COLO829 (cell line): ENCODE measurements at regions not wholly inside any gene's neighbourhood (a gene's known extent, or its start where the extent isn't known, plus 50 kb on each side); places are given as distances from the start of the nearest gene placed in this dataset.

ENCODE experiments used
- DNase-seq: peaks from one replicate; pipeline ENCODE4 v3.0.0; 2012; ENCODE audit warnings: low spot score

DNA sequence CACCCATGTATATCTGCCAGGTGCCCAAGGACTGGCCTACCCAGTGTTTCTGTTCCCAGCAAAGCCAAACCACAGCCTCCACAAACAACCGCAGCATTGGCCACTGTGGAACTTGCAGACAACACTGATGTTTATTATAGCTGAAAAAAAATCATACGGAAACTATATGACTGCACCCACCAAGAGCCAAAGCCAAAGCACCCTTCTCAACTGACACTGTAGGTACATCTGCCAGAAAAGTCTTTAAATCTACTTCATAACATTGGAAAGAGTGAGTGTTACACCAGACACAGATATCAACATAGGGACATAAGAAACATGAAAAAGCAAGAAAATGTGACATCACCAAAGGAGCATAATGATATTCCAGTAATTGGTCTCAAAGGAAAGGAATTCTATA lies 428.0 kb downstream of the PSAT1 start:
- no peak for DNase-seq

DNA sequence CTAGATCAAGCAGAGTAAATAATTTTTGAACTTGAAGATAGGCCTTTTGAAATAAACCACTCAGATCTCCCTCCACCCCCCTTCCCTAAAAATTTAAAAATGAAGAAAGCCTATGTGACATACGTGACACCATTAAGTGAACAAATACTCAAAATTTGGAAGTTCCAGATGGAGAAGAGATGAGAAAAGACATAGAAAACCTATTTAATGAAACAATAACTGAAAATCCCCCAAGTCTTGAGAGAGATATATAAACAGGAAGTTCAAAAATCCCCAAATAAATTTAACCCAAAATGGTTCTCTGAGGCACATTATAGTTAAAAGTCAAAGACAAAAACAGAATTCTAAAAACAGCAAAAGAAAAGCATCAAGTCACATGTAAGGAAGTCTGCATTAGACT lies 428.6 kb downstream of the PSAT1 start:
- DNase-seq, result no peak

DNA sequence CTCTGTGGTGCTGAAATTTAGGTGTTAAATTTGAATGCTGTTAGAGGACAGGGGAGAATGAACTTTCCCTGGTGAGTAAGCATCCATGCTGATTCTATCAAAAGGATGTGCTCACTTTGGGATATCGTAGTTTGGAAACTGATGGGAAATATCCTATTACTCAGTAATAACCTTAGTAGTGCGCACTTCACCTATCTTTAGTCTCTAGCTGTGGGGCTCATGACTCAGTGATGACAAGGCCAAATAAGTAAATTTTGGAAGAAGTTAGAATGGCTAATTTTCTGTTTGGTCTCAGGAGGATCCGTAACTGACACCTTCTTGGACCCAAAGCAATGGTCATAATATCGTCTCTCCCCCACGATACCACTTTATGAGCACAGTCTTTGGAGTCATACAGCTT lies 448.4 kb downstream of the PSAT1 start:
- DNase-seq, result no peak

DNA sequence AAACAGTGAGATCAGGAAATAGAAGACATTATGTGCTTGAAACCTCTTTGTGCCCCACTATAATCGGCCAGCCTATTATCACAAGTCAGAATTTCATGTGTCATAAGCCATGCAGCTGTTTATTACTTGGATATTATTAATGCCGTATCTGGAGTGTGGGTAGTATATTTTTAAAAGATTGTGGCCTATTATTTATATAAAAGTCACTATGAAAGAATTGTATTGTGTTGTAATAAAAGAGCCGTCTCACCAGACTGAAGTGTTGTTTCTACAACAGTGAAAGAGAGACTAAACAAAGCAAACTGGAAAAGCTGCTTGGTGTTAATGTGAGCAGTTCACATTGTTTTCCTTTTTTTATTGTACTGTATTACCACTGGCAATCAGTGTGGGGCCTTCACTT lies 449.1 kb downstream of the PSAT1 start:
- DNase-seq, result no peak

DNA sequence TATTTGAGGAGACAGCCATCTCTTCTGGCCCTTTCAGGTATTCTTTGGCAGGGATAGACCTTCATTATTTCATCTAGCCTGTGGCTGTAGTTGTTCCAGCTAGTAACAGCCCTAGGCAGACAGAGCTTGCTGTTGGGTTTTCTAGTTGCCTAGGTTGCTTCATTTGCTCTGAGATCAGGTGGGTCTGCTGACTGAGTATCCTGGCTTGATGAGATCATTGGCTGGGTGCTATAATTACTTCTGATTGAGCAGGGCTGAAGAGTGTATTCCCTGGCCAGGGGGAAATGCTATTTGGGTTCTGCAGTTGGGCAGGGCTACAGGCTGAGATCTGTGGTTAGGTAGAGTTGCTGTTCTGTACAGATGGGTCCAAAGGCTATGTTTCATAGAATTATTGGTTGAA lies 456.1 kb downstream of the PSAT1 start:
- no peak for DNase-seq

DNA sequence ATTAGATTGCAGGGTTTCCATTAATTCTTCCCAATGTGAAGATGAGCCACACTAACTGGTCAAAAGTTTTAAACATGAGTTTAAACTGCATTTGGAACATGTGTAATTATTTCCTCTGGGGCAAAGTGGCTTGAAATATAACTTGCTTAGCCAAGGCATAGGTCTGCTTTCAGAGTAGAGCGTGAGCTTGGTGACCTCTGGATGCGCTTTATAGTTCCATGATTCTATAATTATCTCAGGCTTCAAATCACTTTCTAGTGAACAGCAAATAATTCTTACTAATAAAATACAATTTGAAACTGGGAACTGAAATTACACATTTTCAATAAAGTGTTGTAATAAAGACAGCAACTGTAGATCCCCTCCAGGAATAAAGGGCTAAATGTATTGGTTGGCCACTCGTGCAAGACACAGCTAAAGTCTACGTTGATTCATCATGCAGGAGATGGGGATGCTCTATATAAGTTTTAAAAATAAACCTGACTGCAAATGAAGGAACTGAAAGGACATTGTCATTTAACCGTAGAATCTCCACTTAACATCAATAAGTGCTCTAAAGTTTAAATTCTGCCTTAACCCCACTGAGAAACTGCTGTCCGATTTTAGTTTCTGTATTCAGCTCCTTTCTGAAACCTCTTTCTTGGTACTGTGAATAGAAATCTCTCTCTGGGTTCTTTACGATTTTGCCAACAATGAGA lies 460.0 kb downstream of the PSAT1 start:
- no peak for DNase-seq

DNA sequence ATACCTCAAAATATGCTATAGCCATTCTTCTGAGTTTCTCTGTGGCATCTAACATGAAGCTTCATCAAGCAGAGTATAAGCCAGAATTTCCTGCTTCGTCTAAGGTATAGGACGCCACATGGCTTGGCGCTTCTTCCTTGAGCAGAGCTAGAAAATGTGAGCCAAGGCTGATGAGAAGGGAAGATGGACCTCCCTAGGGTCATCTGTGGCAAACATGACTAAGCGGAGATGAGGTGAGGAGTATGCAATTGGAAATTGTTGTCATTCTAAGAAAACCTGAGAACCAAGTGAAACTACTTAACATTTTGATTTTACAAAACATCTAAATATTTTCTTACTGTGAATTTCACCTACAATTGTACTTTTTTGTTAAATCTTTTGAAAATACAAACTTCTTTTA lies 466.5 kb downstream of the PSAT1 start:
- DNase-seq, result no peak

DNA sequence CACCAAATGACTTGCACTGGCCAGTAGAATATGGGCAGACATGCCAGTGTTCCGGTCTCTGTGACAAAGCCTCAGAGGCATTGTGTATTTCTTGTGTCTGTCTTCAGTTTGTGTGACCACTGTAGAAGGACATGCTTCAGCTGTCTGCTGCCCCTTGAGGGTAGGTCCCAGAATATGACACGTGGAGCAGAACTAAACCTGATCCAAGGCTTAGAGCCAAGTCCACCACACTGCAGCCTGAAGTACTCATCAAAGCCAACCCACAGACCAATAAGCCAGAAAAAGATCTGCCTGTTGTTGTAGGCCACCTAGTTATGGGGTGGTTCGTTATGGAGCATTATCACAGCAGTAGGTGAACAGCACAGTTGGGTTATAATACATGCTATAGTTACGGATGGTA lies 468.9 kb downstream of the PSAT1 start:
- DNase-seq, result no peak

DNA sequence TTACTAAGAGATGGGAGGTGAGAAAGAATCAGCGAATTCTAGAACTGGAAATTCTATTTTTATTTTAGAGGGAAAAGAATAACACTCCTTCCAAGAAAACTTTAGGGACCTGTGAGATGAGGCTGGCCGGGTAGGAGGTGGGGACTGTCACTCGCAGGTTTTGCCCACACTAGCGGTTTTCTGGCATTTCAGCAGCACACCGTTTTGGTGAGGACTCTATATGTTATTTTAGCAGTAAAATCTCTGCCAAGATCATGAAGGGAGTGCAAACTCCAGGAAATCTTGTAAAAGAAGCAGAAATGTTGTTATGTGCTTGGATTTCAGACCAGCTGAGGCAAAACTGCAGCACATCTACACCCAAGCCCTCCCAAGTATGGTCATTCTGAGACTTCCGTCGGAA lies 470.6 kb downstream of the PSAT1 start:
- no peak for DNase-seq

DNA sequence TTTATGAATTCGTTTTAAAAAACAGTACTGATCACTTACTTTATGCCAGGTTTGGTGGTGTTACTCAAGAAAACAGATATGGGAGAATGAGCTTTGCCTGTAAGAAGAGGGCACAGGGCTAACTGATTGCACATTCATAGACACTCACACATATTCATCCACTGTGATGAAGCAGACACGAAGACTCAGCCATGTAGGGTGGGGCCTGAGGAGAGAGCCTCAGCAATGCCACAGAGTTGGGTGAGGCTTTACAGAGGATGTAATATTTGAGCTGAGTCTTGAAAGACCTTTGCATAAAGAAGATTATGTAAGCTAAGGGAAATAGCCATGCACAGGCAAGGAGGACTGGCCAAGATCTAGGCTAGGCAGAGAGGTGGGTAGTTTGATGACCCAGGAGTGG lies 472.8 kb downstream of the PSAT1 start:
- no peak for DNase-seq

DNA sequence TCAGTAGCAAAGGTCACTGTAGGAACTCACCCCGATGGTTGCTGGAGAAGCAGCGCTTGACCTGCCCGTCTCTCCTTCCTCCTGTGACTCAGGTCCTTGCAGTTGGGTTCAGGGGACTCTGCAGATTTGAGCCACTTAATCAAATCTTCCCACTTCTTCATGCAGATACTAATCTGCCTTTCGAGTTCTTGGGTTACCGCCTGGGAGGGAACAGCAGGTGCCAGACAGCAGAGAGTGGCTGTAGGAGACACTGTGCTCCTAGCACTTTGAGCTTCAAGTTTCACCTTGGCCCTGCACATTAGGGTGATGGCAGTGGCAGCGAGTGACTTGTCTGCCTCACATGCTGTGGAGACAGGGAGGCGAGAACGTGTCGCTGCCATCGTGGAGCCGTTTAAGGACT lies 478.3 kb downstream of the PSAT1 start:
- no peak for DNase-seq

DNA sequence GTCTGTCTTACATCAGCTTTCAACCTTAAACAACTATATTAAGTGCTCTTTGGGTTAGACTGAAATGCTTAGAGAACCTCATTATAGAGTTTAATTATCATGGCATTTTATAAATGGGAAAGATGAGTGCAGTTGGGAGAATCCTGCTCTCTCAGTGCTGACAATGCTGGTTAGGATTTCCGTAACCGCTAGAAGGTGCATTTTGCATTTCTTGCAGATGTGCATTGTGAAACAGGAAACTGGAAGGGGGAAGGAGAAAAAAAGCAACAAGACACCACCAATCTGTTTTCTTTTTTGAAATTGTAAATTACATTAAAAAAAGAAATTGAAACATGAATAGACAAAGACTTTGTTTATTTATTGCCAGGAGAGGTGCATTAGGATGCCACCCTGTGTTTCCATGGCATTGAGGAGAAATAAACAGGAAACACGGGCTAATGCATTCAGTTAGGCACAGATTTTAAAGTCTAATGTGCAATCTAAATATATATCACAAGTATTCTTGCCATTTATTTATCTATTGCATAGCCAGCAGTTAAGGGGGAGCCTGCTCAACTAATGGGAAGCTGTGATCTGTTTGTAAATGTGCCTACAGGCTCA lies 478.9 kb downstream of the PSAT1 start:
- no peak for DNase-seq

DNA sequence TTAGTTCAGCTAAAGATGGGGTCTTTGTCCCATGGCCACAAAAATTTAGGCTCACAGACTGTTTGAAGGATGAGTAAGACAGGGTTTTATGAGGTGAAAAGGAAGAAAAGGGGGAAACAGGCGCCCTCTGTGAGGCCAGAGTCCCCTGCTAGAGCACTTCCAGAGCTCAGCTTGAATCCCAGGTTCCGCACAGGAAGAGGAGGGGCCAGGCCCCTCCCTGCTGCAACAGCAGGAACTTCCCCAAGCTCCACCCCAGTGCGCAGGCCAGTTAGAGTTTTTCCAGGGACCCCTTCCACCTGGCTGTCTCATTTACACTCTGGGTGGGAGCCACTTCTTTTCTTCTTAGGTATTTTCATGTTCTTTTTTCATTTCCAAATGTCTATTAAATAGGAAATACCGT lies 480.8 kb downstream of the PSAT1 start:
- no peak for DNase-seq

DNA sequence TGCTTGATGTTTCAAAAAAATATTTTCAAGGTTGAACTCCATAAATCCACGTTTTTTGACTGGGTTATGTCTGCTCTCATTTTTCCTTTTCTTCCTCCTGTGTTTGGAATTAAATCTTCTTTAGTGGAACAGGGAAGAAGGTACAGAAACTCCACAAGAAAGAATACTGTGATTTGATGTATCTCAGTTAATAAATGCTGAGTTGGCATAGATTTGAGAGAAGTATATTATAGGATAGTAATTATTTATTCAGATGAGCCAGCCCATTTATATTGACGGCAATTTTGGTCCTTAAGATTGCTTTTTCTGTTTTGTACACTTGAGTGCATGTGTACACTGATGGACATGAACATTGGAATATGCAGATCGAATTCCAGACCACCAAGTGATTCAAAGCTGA lies 481.4 kb downstream of the PSAT1 start:
- no peak for DNase-seq

DNA sequence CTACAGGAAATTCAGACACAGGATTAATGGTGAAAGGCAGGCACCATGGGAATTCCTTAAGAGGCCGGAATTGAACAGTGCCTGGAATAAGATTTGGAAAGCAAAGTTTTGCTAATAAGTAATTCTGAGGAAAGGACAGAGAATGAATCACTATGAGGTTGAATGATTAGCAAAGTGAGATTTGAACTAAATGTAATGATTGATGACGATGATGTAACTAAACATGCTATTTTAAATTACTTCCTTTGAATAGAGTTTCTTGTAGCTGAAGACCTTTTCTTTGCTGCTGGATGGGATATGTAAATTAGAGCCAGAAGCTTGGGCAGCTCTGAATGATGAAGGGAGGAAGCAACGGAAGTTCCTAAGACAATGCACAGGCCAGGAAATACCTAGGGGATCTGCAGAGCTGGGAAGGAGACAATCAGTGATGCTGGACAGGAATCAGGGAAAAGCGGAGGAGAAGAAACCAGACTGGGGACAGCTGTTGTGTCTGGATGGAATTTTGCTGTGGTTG lies 482.0 kb downstream of the PSAT1 start:
- no peak for DNase-seq

DNA sequence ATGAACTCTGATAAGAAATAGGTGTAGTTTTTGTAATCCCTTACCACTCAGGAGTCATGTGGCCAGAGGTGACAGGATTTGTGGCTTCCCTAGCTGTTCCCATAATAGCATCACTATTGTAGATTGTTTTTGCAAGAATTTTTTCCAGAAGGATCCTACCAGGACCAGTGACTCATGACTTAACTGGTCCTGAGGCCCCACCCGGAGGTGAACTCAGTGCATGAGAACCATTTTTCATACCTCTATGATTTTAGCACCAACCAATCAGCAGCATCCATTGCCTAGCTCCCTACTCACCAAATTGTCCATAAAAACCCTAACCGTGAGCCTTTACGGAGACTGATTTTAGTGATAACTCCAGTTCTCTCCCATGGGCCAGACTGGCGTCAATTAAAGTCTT lies 484.8 kb downstream of the PSAT1 start:
- peak; percentile 47 for DNase-seq

DNA sequence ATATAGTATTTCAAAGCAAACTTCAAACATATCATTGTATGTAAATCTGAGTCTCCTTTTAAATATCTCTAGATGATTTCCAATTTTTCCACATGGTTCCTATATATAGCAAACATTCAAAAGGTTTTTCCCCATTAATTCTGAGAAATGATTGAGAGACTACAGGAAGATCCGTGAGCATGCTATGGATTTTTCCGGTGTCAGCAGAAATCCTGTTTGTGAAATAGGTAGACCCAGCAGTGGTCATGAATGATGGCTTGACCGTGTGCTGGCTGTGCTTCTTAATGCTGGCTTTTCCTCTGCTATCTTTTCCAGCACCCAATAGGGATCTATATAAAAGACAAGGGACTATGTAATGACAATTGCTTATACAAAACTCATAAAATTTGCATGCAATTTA lies 485.3 kb downstream of the PSAT1 start:
- no peak for DNase-seq

DNA sequence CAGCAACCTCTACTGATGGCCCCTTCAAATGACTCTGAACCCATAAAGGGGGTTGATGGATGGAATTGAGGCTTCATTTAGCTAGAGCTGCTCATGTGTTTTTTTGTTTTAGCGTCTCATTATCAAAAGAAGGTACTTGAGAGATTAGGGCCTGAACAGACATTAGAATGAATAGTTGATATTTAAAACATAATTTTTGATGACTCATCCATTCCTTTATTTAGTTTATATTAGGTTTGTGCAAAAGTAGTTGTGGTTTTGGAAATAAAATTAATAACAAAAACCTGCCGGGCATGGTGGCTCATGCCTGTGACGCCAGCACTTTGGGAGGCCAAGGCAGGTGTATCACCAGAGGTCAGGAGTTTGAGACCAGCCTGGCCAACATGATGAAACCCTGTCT lies 485.9 kb downstream of the PSAT1 start:
- DNase-seq, result no peak

DNA sequence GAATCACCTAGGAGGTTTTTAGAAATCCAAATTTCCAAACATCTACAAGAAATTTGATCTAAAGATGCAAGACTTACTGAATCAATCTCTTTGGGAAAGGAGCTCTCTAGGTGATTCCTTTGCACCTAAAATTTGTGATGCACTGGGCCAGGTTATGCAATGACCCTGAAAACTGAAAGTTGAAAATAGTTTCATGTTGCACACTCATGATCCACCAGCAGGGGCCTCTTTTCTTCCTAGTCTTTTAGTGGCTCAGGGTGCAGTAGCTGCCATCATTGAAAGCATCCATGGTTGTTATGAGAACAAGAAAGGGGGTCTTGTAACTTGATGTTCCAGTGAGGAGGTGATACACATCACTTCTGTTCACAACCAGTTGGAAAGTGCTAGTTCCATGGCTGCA lies 486.8 kb downstream of the PSAT1 start:
- no peak for DNase-seq

DNA sequence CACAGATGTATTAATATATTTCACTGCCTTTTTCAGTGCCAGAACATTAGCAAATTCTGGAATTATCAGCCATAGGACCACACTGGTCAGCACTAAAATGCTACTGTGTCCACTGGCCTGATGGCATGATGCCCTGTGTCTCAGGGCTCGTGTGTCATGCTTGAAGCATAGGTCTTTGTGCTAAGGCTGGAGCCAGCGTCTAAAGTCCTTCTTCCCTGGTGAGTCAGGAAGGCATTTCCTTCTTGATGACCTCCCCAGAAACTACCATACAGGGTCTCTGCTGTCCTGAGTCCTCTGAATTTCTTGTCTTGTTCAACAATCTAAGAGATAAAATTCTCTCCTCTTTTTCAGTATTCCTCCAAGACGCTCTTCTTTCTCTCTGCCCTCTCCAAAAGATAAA lies 489.9 kb downstream of the PSAT1 start:
- peak; percentile 30 for DNase-seq

DNA sequence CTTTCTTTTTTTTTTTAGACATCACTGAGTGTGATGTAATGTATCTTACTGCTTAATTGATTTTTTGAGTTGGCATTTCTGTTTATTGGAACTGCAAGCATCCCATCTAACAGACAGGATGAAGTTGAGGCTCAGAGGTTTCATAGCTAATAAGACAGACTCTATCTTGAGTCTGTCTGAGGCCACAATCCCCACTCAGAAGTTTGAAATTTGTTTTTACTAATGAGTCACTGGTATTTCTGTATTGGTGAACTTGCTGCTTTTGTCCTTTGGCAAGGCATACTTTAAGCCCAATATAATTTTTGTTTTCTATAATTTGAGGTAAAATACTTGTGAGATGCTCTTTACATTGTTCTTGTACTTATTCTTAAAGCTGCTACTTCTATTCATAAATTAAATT lies 491.2 kb downstream of the PSAT1 start:
- no peak for DNase-seq

DNA sequence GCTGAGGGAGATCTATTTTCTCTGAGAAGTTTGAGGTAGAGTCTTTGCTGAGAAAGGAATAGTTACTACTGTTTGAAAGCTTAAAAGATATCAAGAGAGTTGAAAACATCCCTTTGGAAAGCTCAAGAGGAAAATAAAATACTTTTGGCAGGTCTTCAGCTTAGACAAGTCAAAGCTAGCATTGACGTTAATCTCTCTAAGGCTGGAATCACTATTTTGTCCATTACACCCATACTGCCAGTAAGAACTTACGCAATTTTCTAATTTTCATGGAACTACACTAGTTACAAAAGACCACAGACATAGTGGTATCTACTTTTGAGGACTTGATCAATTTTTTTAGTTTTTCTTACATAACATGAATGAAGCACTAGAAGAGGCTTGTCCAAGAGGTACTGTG lies 494.9 kb downstream of the PSAT1 start:
- DNase-seq, result no peak

DNA sequence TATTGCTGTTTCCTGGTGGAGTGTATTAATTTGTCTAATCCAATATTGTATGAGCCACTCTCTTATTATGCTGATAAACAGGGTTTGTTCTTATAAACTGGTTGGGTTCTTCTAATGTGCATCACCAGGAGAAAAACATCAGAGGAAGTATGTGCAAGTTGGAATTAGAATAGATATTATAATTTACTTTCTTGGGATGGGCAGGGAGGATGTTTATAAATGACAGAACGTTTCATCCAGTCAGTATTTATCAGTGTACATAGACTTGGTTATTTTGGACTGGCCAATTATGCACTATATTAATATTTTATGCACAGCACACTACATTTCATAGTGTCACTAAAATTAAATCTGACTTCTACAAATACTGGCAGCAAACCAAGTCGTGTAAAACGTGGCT lies 495.8 kb downstream of the PSAT1 start:
- DNase-seq, result no peak

DNA sequence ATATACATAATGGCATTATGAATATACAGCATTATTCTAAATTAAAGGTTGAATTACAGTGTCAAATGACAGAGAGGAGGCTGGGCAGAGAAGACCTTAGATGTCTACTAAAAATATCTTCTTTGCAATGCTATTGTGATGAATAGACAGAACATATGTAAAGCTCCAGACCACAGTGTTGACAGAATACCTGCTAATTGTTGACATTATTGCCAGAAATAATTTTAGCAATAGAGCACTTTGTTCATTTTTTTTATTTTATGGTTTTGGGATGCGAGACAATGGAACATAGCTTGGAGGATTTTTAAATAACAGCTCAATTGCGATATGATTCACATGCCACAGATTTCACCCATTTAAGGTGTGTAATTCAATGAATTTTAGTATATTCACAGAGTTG lies 508.8 kb downstream of the PSAT1 start:
- DNase-seq, result no peak
